HG03571 (cell line): ENCODE measurements at regions not wholly inside any gene's neighbourhood (a gene's known extent, or its start where the extent isn't known, plus 50 kb on each side); places are given as distances from the start of the nearest gene placed in this dataset.

Source experiments
- ATAC-seq: cut with Tn5 transposase; IDR thresholded peaks from one replicate; pipeline ENCODE4 v1.9.1; 2021; ENCODE audit not compliant: unreplicated experiment

DNA sequence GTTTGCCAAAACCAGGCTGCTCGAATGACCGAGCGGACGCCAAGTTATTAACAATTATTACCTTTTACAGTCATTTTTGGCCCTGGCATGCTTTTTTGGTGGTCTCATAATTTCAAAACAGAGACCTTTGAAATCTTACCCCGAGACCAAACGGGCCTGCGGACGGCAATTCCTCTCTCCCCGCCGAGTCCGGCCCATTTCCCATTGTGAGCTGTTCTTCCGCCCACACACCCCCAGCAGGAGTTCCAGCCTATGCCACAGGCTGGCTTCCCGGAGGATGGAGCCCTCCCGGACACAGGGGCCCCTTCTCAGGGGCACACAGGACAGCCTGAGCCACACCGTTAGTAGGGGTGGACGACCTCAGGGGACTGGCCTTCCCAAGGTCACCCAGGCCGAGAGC, 130.7 kb downstream of the C16orf95 start:
- no peak for ATAC-seq

DNA sequence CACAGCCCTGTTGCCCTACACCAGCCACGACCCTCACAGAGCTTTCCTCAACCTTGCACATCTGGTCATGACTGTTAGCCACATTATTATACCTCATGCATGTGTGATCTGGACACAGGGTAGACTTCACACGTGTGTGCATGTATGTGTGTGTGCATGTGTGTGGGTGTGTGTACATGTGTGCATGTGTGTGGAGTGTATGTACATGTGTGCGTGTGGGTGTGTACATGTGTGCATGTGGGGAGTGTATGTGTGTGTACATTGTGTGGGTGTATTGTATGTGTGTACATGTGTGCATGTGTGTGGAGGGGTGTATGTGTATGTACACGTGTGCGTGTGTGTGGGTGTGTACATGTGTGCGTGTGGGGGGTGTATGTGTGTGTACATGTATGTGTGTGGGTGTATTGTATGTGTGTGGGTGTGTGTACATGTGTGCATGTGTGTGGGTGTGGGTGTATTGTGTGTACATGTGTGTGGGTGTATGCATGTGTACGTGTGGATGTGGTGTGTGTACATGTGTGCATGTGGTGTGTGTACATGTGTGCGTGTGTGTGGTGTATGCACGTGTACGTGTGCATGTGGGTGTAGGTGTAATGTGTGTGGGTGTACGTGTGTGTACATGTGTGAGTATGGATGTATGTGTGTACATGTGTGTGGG, 130.2 kb downstream of the C16orf95 start:
- ATAC-seq, result no peak

DNA sequence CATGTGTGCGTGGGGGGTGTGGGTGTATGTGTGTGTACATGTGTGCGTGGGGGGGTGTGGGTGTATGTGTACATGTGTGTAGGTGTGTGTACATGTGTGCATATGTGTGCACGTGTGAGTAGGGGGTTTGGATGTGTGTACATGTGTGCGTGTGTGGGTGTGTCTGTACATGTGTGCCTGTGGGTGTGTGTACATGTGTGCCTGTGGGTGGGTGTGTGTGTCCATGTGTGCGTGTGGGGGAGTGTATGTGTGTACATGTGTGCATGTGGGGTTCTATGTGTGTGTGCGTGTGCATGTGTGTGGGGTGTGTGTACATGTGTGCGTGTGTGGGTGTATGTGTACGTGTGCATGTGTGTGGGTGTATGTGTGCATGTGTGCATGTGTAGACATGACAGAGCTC, 129.1 kb downstream of the C16orf95 start:
- no peak for ATAC-seq

DNA sequence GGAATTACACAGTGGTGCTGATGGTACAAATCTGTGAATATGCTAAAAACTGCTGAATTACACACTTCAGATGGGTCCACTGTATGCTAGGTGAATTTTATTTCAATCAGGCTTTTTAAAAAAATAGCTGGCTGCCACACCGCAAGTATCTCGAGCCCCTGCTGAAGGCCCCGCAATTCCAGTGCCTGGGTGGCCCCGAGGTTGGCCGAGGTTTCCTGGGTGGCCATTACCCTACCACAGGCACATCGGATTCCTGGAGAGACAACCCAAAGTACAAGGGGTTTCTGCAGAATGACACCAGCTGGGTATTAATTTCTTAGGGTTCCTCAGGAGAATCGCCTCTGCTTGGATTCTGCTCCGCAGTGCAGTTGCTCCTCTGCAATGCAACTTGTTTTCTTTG, 127.8 kb downstream of the C16orf95 start:
- ATAC-seq, result no peak

DNA sequence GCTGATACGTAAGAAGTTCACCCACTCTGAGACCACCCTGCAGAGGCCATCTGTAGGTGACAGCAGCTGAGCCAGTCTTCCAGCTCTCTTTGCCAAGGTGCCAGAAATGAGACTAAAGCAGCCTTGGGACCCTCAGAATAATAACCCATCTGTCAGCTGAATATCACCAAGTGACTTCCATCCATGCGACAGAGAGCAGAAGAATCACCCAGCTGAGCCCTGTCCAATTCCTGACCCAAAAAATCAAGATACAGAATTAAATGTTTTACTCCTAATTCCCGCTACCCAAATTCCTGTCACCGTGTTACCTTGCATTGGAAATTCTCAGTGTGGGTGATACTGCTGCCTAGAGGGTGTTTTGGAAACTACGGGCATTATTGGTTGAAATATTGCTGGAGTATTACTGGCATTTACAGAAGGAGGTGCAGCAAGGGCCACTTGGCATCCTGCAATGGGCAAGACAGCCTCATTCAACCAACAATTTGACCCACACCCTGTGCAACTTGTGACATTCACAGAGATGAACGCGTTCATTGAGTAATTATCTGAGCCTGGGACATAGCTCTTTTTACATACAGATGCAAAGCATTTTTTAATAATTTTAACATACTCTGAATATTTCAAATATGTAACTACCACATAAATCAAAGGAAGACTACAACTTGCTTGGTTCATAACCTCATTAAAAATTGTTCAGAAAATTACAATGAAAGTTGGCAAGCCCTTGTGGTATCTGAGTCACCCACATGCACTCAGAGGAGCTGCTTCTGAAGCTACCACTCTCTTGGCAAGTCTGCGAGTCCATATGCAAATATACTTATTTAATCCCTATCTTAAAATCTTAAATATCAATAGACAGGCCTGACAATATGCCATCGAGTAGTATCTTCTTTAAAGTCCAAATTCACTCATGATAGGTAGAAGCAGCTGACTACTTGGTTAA, 126.6 kb downstream of the C16orf95 start:
- no peak for ATAC-seq

DNA sequence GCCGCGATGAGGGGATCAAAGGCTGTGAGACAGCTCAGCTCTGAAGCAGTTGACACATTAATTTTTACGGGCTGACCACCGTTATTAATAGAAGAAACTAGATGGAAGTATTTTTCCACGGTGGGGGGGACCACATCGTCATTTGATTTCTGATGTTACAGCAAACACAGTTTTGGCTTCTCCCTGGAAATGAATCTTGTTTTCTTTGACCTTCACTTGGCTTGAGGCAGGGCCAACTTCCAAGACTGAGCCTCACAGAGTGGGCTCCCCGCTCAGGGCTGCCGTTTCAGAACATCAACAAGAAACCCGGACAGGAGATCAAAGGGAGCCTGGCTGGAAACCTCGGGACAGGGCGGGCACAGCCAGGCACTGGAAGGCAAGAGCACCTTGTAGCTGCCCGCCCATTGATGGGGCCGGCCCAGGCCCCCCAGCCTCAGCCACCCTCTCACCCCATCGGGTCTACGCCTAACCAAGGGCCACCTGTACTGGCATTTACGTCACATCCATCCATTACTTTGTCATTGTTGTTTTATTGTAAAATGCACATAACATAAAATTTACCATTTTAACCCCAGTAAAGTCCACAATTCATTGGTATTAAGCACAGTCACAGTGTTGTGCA, 124.6 kb downstream of the C16orf95 start:
- no peak for ATAC-seq

DNA sequence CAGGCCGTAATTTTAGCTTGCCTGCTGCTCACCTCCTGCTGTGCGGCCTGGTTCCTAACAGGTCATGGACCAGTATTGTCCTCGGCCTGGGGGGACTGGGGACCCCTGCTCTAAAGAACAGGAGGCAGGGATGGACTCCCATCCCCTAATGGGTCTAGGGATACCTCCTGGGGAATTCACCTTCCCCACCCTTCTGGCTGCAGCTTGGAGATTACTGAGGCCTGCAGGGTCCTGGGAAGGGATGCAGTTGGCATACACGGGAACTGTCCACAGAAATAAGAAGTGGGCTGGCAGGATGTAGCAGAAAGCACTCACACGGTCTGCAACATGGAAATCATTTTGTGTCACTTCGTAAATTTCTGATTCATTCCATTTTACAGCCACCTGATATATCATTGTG, 123.0 kb downstream of the C16orf95 start:
- no peak for ATAC-seq

DNA sequence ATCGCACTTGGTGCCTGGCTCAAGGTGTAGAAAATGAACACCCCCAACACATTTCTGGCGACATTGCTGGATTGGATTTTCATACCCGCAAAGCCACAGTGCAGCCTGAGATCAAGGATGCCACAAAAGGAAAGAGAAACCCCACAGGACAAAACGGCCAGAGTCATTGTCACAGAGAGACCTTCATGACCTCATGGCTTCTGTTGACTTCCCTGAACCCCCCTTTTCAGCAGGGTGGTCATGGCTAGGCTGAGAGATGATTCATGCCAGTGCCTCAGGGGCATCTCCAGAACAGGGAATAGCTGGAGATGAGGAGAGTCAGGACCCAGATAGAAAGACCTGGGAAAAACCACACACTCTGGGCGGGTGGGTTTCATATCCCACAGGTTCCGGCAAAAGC, 122.0 kb downstream of the C16orf95 start:
- no peak for ATAC-seq

DNA sequence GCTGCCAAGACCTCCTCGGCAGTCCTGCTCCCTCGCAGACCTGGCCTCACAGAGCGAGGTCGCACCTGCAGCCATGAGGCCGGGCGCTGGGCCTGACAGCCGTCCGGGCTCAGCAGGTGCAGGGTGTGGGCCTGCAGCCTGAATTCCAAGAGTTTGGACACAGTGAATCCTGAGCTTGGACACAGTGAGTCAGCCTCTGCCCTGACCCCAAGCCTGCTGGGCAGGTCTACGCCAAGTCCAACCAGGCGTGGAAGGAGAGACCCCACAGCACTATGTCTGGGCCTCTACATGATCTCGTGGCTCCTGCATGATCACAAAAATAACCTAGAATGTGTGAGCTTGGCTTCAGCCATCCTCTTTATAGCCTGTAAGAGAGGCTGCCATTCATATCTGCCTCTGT, 121.0 kb downstream of the C16orf95 start:
- ATAC-seq, result no peak

DNA sequence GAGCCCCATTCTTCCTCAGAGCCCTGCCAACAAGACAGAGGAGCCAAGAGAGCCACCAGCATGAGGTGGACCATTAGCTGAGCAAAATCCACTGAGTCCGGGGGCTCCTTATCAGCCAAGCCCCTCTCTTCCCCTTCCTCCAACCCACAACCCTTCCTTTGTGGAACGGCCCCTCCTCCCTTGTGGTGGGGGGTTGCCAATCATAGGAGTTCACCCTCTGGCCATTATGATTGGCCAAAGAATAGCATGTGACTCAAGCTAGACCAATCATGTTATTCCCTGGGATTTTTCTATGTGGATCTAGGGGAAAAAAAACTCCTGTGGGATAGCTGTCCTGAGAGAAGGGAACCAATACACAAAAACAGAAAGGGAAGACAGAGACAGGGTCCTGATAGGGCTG, 120.5 kb downstream of the C16orf95 start:
- no peak for ATAC-seq

DNA sequence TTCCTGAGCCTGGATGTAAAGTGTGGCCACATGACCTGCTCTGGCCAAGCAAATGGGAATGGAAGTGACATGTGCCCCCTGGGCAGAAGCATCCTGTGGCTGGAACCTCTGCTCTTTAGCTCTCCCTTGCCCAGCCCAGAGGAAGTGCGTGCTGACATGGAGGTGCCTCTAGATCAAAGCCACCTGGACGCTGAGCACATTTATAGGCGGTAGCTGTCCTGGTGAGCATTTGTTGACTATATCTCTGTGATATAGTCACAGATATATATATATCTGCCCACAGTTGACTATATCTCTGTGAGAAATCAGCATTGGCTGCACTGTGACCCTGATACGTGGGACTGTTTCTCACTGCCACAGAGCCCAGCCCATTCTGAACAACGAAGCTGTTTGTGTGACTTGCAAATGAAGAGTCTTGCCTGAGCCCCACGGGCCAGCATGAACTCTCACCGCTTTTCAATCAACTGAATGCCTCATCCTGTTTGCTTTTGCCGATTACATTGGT, 118.8 kb downstream of the C16orf95 start:
- ATAC-seq, result no peak

DNA sequence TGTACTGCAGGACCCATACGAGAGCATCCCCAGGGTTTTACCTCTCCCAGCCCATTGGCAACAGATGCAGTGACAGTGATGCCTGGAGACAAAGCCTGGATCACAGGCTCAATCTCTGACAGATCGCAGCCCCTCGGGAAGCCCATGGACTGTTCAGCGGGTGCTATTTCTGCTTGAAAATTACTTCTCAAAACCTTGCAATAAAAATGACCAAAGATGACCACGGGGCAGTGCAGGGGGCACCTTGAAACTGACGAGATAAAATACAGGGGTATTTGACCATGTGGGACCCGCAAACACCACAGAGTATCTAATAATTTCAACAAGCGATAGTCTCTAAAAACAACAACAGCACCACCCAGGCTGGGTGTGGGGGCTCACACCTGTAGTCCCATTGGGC, 118.3 kb downstream of the C16orf95 start:
- no peak for ATAC-seq

DNA sequence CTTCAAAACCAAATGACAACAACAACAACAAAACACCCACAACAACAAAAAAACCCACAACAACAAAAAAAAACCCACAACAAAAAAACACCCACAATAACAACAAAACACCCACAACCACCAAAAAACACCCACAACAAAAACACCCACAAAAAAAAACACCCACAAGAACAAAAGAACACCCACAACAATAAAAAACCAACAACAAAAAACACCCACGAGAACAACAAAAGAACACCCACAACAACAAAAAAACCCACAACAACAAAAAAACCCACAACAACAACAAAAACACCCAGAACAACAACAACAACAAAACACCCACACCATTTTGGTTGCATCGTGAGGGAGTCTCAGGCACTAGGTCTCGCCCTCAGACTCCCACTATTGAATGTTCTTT, 117.8 kb downstream of the C16orf95 start:
- ATAC-seq, result no peak

DNA sequence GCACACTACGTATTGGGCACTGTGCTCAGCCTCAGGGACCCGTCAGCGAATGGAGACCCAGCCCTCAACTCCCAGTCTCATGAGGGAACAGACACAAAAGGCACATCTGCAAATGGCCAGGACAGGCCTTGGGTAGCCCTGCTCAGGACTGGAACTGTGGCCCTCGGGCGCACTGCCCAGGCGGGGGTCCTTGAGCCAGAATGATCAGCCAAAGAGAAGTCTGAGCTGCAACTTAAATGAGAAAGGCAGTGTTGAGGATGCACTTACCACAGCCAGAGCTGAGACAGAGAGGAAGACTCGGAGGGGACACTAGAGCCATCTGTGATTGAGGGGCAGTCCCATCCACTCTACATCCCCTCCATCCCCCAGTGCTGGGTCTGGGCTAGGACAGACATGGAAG, 117.3 kb downstream of the C16orf95 start:
- ATAC-seq, result no peak

DNA sequence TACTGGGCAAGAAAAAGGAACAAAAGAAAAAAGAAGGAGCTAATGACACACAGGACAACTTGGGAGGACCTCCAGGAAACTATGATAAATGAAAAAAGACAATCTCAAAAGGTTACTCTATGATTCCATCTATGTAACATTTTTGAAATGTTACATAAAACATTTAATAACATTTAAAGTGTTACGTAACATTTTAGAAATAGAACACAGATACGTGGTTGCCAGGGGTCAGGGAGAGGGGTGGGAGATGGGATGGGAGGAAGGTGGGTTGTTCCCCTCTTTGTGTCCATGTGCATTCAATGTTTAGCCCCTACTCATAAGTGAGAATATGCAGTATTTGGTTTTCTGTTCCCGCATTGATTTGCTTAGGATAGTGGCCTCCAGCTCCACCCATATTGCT, 116.6 kb downstream of the C16orf95 start:
- no peak for ATAC-seq

DNA sequence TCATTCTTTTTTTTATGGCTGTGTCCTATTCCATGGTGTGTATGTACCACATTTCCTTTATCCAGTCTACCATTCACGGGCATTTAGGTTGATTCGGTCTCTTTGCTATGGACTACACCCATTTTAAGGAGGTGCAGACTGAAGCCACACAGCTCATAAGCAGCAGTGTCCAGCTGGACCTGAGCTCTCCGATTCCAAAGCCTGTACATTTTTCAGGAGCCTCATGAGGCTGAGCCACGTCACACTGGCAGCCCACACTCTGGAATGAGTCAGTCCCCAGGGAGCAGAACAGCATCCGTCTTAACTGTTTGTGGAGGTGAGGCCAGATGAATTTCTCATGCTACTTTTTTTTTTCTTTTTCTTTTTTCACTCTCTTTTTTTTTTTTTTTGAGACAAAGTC, 116.1 kb downstream of the C16orf95 start:
- ATAC-seq, result no peak

DNA sequence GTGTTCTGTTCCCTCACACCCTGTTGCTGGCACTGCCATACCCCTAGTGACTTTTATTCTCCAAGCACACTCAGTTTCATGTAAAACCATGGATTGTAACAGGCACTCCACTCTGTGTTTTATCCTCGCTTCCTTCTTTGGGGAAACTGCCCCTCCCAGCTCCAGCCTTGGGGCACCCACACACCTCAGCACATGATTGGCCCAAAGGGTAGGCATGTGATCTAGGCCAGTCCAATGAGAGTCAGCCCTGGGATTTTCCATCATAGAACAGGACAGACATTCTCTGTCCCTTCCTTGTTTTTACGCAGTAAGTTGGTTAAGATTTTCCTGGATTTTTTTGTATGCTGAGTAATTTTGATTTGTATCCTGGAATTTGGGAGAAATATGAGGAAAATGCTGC, 115.4 kb downstream of the C16orf95 start:
- no peak for ATAC-seq

DNA sequence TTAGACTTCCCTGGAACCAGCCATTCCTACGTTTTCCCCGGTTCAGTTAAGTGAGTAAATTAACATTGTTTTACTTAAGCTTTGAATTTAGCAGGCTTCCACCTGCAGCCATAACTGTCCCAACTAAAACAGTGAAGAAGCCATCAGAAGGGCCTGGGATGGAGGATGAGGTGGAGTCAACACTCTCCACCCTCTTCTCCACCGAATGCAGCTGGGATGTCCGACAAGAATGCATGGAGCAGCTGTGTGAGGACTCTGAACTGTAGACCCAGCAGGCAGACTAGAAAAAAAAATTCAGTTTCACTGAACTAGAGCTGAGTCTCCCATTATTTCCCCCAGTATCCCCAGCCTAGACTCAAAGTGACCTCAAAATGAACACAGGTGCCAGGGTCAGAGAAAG, 114.8 kb downstream of the C16orf95 start:
- ATAC-seq, result no peak

DNA sequence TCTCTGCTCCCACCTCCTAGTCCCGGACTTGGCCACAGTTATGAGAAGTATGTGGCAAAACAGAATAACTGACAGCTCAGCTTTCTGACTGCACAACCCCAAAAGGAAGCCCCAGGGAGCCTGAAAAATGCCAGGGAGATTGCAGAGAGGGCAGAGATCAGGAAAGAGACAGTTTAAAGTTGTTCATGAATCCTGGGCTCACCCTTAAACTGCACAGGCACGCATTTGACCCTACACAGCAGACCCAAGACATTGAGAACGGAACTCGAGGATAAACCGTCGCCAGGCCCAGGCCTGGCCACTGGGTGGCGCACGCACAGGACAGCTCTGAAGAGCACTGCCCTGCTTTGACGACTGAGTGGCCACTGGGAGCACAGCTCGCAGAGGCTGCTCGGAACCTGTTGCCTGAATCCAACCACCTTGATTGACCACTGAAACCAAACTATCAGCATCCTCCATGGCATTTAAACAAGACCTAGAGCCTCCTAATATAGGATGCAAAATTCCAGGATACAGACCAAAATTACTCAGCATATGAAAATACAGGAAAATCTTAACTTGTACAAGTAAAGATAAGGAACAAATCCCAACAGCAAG, 114.0 kb downstream of the C16orf95 start:
- ATAC-seq, result no peak

DNA sequence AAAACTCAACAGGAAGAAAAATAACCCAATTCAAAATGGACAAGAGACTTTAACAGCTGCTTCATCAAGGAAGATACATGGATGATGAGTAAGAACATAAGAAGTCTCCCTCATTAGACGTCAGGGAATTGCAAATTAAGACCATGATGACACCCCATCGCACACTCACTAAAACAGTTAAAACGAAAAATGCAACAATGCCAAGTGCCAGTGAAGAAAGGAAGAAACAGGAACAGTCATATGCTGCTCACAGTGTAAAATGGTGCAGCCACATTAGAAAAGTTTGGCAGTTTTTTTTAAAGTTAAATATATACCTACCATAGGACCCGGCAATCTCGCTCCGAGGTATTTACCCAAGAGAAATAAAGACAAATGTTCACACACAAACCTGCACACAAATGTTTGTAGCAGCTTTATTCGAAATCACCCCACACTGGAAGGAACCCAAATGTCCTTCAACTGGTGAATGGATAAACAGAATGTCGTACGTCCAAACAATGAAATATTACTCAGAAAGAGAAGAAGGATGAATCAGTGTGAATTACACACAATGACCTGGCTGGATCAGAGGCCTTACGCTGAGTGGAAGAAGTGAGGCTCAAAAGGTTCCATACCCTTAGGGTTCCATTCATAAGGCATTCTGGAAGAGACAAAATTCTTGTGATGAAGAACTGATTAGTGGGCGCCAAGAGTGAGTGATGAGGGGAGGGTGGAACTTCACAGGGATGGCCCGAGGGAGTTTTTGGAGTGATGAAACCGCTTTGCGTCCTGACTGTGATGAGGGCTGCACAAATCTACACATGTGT, 110.3 kb downstream of the C16orf95 start:
- ATAC-seq, result no peak

DNA sequence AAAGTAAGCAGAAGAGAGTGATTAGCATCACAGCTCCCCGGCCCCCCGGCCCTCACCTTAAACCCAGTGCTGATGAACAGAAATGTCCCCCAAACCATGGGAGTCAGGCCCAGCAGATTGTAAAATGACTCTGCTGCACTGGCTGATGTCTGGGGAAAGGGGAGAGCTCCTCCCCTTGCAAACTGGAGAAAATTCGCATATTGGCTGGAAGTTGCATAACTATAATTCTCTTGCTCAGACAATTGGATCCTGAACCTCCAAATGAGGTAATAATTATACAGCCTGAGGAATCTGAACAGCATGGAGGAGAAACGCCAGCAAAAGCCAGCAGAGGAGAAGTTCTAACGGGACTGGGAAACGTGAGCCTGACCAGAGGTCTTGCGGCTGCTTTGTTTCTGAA, 109.7 kb downstream of the C16orf95 start:
- no peak for ATAC-seq
